Smooth muscle cell (in vitro differentiated cells): ENCODE measurements at regions not wholly inside any gene's neighbourhood (a gene's known extent, or its start where the extent isn't known, plus 50 kb on each side); places are given as distances from the start of the nearest gene placed in this dataset.

Experiments used
- DNase-seq: peaks from one replicate; lab custom pipeline; 2025; ENCODE audit not compliant: unreplicated experiment; lab: John Stamatoyannopoulos, UW
- H2AFZ ChIP-seq: fragments of 200-600 bp; sonication (generic); 2 replicates; pipeline ENCODE4 v1.6.0; 2016; ENCODE audit warnings: antibody characterized with exemption, low read depth, mild to moderate bottlenecking
- H3F3A ChIP-seq: fragments of 200-600 bp; sonication (generic); 2 replicates; pipeline ENCODE4 v1.6.0; 2017; ENCODE audit warnings: antibody characterized with exemption, low read depth
- H3K27ac ChIP-seq: fragments of 200-600 bp; sonication (generic); 2 replicates; pipeline ENCODE4 v1.5.1; 2016; ENCODE audit warnings: low read depth, mild to moderate bottlenecking
- H3K27me3 ChIP-seq: fragments of 200-600 bp; sonication (generic); 2 replicates; pipeline ENCODE4 v1.6.1; 2016; ENCODE audit warnings: low read depth, mild to moderate bottlenecking
- H3K36me3 ChIP-seq: fragments of 200-600 bp; sonication (generic); 2 replicates; pipeline ENCODE4 v1.5.1; 2016; ENCODE audit warnings: low read depth
- H3K4me1 ChIP-seq: fragments of 200-600 bp; sonication (generic); 2 replicates; pipeline ENCODE4 v1.5.1; 2016; ENCODE audit warnings: low read depth
- H3K4me2 ChIP-seq: fragments of 200-600 bp; sonication (generic); 2 replicates; pipeline ENCODE4 v1.6.0; 2016; ENCODE audit warnings: mild to moderate bottlenecking
- H3K4me3 ChIP-seq: fragments of 200-600 bp; sonication (generic); 2 replicates; pipeline ENCODE4 v1.5.1; 2016; ENCODE audit warnings: mild to moderate bottlenecking
- H3K79me2 ChIP-seq: fragments of 200-600 bp; sonication (generic); 2 replicates; pipeline ENCODE4 v1.6.0; 2016; ENCODE audit warnings: low read depth, mild to moderate bottlenecking
- H3K9ac ChIP-seq: fragments of 200-600 bp; sonication (generic); 2 replicates; pipeline ENCODE4 v1.6.0; 2016; ENCODE audit warnings: low read depth
- H3K9me3 ChIP-seq: fragments of 200-600 bp; sonication (generic); replicated peaks from 2 replicates; pipeline ENCODE4 v1.5.1; 2016; ENCODE audit warnings: low read depth
- H4K20me1 ChIP-seq: fragments of 200-600 bp; sonication (generic); 2 replicates; pipeline ENCODE4 v1.6.0; 2016; ENCODE audit warnings: low read depth
- WGBS: methylation state at CpG from one replicate; pipeline ENCODE4 v1.1.7; 2016; ENCODE audit warnings: low lambda C conversion rate; 5-methylcytosine and 5-hydroxymethylcytosine counted together
- TF ChIP-seq, protein P1 (sequence below): fragments of 200-600 bp; sonication (generic); IDR thresholded peaks from 2 replicates; pipeline ENCODE4 v1.5.1; 2017; ENCODE audit warnings: borderline replicate concordance, mild to moderate bottlenecking, antibody characterized with exemption; ENCODE audit not compliant: insufficient read depth, poor library complexity, severe bottlenecking

DNA sequence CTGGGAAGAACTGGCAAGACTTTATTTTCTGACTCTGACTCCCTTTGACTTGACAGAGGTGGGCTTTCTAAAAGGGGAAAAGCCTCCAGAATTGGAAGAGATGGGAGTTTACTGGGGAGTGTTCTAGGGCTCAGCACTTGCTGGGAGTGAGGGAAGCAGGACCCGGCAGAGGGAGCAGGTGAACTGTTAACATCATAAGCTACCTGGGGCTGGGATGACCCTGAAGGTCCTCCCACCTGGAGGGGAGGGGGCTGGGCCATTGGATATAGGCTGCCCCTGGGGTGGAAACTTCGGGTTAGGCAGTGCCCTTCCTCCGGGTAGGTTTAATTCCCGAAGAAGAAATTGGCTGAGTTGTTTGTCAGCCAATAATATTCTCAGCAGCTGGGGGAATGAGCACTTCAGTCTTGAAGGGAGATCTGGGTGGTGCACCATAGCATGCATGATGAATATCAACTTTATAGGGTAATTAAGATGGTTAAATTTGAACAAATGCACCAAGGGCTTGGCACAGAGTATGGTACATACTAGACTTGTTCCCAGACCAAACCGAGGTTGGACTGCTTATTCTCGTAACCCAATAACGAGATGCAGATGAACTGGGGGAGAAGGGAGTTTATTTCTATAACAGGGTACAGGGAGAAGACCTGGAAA, 337.0 kb downstream of the HAPSTR1 start:
- Histone ChIP-seq H3K79me2 (no peaks in the 10 kb centered on the region), H3K36me3 (no peaks in the 10 kb centered on the region), H3K4me2 (no peak overlapping the region), H3K9me3 (no peaks in the 10 kb centered on the region), H4K20me1 (no peaks in the 10 kb centered on the region), H2AFZ (no peak overlapping the region), H3K4me3 (no peak overlapping the region), H3K4me1 (no peaks in the 10 kb centered on the region), H3K27me3 (peaks cover 9% of the 10 kb centered on the region), H3F3A (no peaks in the 10 kb centered on the region), H3K9ac (no peak overlapping the region), H3K27ac (no peak overlapping the region)
- WGBS = 87% methylated on average over 7 of the region's 7 CpGs
- TF ChIP-seq, protein P1, sequence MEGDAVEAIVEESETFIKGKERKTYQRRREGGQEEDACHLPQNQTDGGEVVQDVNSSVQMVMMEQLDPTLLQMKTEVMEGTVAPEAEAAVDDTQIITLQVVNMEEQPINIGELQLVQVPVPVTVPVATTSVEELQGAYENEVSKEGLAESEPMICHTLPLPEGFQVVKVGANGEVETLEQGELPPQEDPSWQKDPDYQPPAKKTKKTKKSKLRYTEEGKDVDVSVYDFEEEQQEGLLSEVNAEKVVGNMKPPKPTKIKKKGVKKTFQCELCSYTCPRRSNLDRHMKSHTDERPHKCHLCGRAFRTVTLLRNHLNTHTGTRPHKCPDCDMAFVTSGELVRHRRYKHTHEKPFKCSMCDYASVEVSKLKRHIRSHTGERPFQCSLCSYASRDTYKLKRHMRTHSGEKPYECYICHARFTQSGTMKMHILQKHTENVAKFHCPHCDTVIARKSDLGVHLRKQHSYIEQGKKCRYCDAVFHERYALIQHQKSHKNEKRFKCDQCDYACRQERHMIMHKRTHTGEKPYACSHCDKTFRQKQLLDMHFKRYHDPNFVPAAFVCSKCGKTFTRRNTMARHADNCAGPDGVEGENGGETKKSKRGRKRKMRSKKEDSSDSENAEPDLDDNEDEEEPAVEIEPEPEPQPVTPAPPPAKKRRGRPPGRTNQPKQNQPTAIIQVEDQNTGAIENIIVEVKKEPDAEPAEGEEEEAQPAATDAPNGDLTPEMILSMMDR = no peak
- DNase-seq = no peak

DNA sequence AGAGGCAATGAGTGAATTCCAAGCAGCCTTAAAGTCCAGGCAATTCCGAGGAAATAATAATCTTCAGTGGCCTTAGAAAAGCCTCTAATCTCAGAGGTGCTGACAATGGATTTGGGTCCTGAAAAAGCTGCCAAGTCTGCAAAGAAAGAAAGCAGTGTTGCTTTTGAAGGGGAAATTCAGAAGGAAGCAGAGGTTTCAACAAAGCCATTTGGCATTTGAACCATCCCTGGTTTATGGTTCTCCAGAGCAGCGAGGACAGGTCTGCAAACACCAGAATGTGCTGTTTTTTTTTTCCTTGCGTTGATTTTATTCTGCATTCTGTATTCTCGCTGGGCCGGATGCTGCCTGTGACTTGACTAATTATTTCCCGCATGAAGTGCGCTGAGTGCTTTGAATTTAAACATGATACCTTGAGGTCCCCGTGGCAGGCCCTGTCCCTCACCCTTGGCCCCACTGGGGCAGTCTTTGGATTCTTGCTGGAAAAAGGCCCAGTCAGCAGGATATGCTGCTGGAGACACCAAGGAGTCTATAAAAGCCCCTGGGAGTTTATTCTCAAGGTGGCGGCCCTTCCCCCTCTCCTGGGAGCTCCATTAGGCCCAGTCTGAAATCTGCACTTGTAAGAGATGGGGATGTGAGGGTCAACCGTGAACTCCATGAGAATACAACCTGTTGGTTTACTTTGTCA, 338.3 kb downstream of the HAPSTR1 start:
- Histone ChIP-seq H4K20me1 (no peaks in the 10 kb centered on the region), H3K27ac (no peak overlapping the region), H2AFZ (no peak overlapping the region), H3K79me2 (no peaks in the 10 kb centered on the region), H3K9ac (no peak overlapping the region), H3F3A (no peaks in the 10 kb centered on the region), H3K27me3 (peaks cover 9% of the 10 kb centered on the region), H3K4me3 (no peak overlapping the region), H3K4me2 (no peak overlapping the region), H3K36me3 (no peaks in the 10 kb centered on the region), H3K9me3 (no peaks in the 10 kb centered on the region), H3K4me1 (no peaks in the 10 kb centered on the region)
- 73% methylated on average over 10 of the region's 10 CpGs for WGBS
- TF ChIP-seq, protein P1 = no peak
- no peak for DNase-seq

DNA sequence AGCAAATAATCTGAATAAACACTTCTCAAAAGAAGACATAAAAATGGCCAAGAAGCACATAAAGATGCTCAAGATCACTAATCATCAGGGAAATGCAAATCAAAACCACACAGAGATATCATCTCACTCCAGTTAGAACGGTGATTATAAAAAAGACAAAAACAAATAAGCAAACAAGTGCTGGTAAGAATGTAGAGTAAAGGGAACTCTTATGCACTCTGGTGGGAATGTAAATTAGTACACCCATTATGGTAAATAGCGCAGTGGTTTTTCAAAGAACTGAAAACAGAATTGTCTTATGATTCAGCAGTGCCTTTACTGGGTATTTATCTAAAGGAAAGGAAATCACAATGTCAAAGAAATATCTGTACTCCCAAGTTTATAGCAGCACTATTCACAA, 343.2 kb downstream of the HAPSTR1 start:
- DNase-seq = no peak
- H3K9me3 ChIP-seq = no peaks in the 10 kb centered on the region
- no peak overlapping the region for H3K4me2 ChIP-seq
- no peak overlapping the region for H3K27ac ChIP-seq
- H4K20me1 ChIP-seq = no peaks in the 10 kb centered on the region
- H3K79me2 ChIP-seq = no peaks in the 10 kb centered on the region
- H3F3A ChIP-seq = no peaks in the 10 kb centered on the region
- WGBS = 86% methylated on average over 2 of the region's 2 CpGs
- no peaks in the 10 kb centered on the region for H3K4me1 ChIP-seq
- H3K36me3 ChIP-seq = no peaks in the 10 kb centered on the region
- no peaks in the 10 kb centered on the region for H3K27me3 ChIP-seq
- TF ChIP-seq, protein P1 = no peak
- H3K4me3 ChIP-seq = no peak overlapping the region
- H3K9ac ChIP-seq = no peak overlapping the region
- no peak overlapping the region for H2AFZ ChIP-seq

DNA sequence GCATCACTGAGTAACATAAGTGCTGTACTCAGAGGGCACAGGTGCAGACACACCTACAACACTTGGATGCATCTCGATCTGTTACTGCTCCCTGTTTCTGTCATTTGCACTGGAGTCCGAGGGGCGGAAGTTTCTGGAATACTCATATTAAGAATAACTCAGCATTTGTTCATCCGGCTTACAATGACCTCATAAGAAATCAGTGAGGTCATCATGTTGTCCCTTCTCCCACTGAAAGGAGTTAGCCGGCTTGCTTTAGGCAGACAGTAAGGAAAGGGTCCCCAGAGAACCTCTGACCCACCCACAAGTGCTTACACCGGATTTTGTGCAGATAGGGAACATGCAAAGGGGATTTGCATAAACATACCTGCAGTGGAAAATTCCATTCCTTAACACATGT, 344.7 kb downstream of the HAPSTR1 start:
- Histone ChIP-seq H3F3A (no peaks in the 10 kb centered on the region), H4K20me1 (no peaks in the 10 kb centered on the region), H3K9me3 (no peaks in the 10 kb centered on the region), H3K4me2 (no peak overlapping the region), H3K27me3 (no peaks in the 10 kb centered on the region), H3K9ac (no peak overlapping the region), H3K4me1 (no peaks in the 10 kb centered on the region), H3K79me2 (no peaks in the 10 kb centered on the region), H3K27ac (no peak overlapping the region), H2AFZ (no peak overlapping the region), H3K36me3 (no peaks in the 10 kb centered on the region), H3K4me3 (no peak overlapping the region)
- TF ChIP-seq, protein P1 = no peak
- no peak for DNase-seq
- WGBS = 90% methylated on average over 6 of the region's 6 CpGs
